ENCODE measurements at regions not wholly inside any gene's neighbourhood (a gene's known extent, or its start where the extent isn't known, plus 50 kb on each side); places are given as distances from the start of the nearest gene placed in this dataset.
A peak's percentile ranks its signal among the peaks of the same experiment; 100 is the strongest.

DNA sequence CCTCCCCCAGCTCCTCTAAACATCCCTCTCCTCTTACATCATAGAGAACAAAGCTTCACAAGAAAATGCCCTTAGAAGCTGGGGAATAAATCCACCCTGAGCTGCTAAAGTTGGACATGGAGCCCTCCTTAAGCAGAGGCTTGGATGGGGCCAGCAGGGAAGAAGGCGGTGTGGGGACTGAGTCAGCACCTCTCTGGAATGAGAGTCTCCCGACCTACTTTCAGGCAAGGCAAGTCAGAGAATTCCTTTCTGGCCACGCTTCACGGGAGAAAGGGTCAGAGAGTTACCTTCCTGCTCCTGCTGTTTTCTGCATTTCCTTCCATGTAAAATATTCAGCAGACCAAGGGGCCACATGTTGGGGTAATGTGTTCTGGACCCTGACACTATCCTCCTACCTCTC lies 113.3 kb upstream of the PRB2 start:
- Mint-ChIP-seq H3K36me3 (ENCODE audit: low read depth) (no peaks in the 10 kb centered on the region), H3K9me3 (no peaks in the 10 kb centered on the region), H3K27me3 (ENCODE audit: insufficient read depth, low read depth, poor library complexity) (peaks cover 10% of the 10 kb centered on the region), H3K4me3 (no peak overlapping the region), H3K27ac (no peak overlapping the region), H3K4me1 (peaks cover 30% of the 10 kb centered on the region)
- Histone ChIP-seq H3K79me2 (replicated peaks; ENCODE audit: insufficient read depth) (no peaks in the 10 kb centered on the region), H3K27ac (ENCODE audit: low read depth) (no peak overlapping the region), H3F3A (replicated peaks; ENCODE audit: low read depth) (no peaks in the 10 kb centered on the region), H3K27me3 (ENCODE audit: insufficient read depth) (no peaks in the 10 kb centered on the region; the same call in 1 of the 2 replicates), H3K36me3 (ENCODE audit: insufficient read depth) (no peaks in the 10 kb centered on the region), H4K20me1 (replicated peaks; ENCODE audit: insufficient read depth) (no peaks in the 10 kb centered on the region; the same call in 1 of the 2 replicates), H2AFZ (peak overlapping the region; percentile 92), H3K4me3 (no peak overlapping the region), H3K4me2 (no peak overlapping the region), H3K4me1 (ENCODE audit: insufficient read depth) (peaks cover 6% of the 10 kb centered on the region), H3K9me2 (ENCODE audit: insufficient read depth) (no peaks in the 10 kb centered on the region)
- peak; percentile 69 for ATAC-seq
- peak; percentile 38 for DNase-seq (ENCODE audit: low spot score)
- no peak for TF ChIP-seq NANOG (IDR thresholded peaks at IDR 0.05; ENCODE audit: borderline replicate concordance)
- TF ChIP-seq ZNF114 (CRISPR knock-in tag; IDR thresholded peaks at IDR 0.05): no peak
- TF ChIP-seq JUNB (IDR thresholded peaks at IDR 0.05; ENCODE audit: unreplicated experiment): no peak
- TF ChIP-seq POLR2AphosphoS5 (IDR thresholded peaks at IDR 0.05; ENCODE audit: low read depth): no peak
- TF ChIP-seq STAT1 (IDR thresholded peaks at IDR 0.05; ENCODE audit: unreplicated experiment): no peak
- TF ChIP-seq, protein P1, sequence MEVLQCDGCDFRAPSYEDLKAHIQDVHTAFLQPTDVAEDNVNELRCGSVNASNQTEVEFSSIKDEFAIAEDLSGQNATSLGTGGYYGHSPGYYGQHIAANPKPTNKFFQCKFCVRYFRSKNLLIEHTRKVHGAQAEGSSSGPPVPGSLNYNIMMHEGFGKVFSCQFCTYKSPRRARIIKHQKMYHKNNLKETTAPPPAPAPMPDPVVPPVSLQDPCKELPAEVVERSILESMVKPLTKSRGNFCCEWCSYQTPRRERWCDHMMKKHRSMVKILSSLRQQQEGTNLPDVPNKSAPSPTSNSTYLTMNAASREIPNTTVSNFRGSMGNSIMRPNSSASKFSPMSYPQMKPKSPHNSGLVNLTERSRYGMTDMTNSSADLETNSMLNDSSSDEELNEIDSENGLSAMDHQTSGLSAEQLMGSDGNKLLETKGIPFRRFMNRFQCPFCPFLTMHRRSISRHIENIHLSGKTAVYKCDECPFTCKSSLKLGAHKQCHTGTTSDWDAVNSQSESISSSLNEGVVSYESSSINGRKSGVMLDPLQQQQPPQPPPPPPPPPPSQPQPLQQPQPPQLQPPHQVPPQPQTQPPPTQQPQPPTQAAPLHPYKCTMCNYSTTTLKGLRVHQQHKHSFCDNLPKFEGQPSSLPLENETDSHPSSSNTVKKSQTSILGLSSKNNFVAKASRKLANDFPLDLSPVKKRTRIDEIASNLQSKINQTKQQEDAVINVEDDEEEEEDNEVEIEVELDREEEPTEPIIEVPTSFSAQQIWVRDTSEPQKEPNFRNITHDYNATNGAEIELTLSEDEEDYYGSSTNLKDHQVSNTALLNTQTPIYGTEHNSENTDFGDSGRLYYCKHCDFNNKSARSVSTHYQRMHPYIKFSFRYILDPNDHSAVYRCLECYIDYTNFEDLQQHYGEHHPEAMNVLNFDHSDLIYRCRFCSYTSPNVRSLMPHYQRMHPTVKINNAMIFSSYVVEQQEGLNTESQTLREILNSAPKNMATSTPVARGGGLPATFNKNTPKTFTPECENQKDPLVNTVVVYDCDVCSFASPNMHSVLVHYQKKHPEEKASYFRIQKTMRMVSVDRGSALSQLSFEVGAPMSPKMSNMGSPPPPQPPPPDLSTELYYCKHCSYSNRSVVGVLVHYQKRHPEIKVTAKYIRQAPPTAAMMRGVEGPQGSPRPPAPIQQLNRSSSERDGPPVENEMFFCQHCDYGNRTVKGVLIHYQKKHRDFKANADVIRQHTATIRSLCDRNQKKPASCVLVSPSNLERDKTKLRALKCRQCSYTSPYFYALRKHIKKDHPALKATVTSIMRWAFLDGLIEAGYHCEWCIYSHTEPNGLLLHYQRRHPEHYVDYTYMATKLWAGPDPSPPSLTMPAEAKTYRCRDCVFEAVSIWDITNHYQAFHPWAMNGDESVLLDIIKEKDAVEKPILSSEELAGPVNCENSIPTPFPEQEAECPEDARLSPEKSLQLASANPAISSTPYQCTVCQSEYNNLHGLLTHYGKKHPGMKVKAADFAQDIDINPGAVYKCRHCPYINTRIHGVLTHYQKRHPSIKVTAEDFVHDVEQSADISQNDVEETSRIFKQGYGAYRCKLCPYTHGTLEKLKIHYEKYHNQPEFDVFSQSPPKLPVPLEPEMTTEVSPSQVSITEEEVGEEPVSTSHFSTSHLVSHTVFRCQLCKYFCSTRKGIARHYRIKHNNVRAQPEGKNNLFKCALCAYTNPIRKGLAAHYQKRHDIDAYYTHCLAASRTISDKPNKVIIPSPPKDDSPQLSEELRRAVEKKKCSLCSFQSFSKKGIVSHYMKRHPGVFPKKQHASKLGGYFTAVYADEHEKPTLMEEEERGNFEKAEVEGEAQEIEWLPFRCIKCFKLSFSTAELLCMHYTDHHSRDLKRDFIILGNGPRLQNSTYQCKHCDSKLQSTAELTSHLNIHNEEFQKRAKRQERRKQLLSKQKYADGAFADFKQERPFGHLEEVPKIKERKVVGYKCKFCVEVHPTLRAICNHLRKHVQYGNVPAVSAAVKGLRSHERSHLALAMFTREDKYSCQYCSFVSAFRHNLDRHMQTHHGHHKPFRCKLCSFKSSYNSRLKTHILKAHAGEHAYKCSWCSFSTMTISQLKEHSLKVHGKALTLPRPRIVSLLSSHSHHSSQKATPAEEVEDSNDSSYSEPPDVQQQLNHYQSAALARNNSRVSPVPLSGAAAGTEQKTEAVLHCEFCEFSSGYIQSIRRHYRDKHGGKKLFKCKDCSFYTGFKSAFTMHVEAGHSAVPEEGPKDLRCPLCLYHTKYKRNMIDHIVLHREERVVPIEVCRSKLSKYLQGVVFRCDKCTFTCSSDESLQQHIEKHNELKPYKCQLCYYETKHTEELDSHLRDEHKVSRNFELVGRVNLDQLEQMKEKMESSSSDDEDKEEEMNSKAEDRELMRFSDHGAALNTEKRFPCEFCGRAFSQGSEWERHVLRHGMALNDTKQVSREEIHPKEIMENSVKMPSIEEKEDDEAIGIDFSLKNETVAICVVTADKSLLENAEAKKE (CRISPR knock-in tag; IDR thresholded peaks at IDR 0.05): no peak
- TF ChIP-seq CREB1 (CRISPR knock-in tag; IDR thresholded peaks at IDR 0.05; ENCODE audit: low read depth): no peak
- TF ChIP-seq, protein P2, sequence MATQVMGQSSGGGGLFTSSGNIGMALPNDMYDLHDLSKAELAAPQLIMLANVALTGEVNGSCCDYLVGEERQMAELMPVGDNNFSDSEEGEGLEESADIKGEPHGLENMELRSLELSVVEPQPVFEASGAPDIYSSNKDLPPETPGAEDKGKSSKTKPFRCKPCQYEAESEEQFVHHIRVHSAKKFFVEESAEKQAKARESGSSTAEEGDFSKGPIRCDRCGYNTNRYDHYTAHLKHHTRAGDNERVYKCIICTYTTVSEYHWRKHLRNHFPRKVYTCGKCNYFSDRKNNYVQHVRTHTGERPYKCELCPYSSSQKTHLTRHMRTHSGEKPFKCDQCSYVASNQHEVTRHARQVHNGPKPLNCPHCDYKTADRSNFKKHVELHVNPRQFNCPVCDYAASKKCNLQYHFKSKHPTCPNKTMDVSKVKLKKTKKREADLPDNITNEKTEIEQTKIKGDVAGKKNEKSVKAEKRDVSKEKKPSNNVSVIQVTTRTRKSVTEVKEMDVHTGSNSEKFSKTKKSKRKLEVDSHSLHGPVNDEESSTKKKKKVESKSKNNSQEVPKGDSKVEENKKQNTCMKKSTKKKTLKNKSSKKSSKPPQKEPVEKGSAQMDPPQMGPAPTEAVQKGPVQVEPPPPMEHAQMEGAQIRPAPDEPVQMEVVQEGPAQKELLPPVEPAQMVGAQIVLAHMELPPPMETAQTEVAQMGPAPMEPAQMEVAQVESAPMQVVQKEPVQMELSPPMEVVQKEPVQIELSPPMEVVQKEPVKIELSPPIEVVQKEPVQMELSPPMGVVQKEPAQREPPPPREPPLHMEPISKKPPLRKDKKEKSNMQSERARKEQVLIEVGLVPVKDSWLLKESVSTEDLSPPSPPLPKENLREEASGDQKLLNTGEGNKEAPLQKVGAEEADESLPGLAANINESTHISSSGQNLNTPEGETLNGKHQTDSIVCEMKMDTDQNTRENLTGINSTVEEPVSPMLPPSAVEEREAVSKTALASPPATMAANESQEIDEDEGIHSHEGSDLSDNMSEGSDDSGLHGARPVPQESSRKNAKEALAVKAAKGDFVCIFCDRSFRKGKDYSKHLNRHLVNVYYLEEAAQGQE (IDR thresholded peaks at IDR 0.05; ENCODE audit: unreplicated experiment): no peak
- no peak for TF ChIP-seq ZNF331 (CRISPR knock-in tag; IDR thresholded peaks at IDR 0.05; ENCODE audit: low read depth)
